ENCODE measurements at regions not wholly inside any gene's neighbourhood (a gene's known extent, or its start where the extent isn't known, plus 50 kb on each side); places are given as distances from the start of the nearest gene placed in this dataset.

DNA sequence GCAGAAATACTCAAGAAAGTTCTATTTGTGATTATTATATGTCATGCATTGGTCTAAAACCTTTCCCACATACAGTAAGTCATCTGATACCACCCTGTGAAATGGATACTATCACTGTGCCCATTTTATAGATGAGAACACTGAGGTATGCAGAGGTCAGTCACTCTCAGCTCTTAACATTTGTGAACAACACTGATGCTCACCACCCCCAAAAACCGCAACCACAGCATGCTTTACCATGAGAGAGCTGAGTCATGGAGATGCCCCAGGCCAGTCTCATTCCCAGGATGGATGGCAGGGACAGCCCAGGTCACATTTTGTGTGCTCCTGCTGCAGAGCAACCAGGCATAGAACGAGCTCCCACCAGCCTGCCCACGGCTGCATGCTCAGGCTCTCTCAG, 53.5 kb upstream of the IRX1 start:
- H3K36me3 ChIP-seq (ENCODE audit: control insufficient read depth in 1 of 2, insufficient read depth in 2 of 2, low read length in 2 of 2), result no peaks in the 10 kb centered on the region
- peaks cover 6 to 36% of the 10 kb centered on the region in 2 experiments; a peak in 2 of 4 replicates for H3K9me3 ChIP-seq (ENCODE audit: control insufficient read depth in 1 of 2, insufficient read depth in 1 of 2, low read depth in 1 of 2, low read length in 2 of 2)
- ChIA-PET CTCF (no interaction called here), RAD21 (ENCODE audit: low non-redundant PET in 1 of 2, low total read pairs in 2 of 2, uncharacterized antibody in 2 of 2, unreplicated experiment in 2 of 2) (no interaction called here), POLR2A (no interaction called here)
- intact Hi-C loops (cut with micrococcal nuclease), result no loop called here
- H3K27me3 ChIP-seq (ENCODE audit: insufficient read depth, low read length), result no peaks in the 10 kb centered on the region
- no peaks in the 10 kb centered on the region for H3K79me2 ChIP-seq (ENCODE audit: insufficient read depth, low read length)
- no peaks in the 10 kb centered on the region for H4K20me1 ChIP-seq (ENCODE audit: insufficient read depth)
- TF ChIP-seq, protein P1, sequence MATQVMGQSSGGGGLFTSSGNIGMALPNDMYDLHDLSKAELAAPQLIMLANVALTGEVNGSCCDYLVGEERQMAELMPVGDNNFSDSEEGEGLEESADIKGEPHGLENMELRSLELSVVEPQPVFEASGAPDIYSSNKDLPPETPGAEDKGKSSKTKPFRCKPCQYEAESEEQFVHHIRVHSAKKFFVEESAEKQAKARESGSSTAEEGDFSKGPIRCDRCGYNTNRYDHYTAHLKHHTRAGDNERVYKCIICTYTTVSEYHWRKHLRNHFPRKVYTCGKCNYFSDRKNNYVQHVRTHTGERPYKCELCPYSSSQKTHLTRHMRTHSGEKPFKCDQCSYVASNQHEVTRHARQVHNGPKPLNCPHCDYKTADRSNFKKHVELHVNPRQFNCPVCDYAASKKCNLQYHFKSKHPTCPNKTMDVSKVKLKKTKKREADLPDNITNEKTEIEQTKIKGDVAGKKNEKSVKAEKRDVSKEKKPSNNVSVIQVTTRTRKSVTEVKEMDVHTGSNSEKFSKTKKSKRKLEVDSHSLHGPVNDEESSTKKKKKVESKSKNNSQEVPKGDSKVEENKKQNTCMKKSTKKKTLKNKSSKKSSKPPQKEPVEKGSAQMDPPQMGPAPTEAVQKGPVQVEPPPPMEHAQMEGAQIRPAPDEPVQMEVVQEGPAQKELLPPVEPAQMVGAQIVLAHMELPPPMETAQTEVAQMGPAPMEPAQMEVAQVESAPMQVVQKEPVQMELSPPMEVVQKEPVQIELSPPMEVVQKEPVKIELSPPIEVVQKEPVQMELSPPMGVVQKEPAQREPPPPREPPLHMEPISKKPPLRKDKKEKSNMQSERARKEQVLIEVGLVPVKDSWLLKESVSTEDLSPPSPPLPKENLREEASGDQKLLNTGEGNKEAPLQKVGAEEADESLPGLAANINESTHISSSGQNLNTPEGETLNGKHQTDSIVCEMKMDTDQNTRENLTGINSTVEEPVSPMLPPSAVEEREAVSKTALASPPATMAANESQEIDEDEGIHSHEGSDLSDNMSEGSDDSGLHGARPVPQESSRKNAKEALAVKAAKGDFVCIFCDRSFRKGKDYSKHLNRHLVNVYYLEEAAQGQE (IDR thresholded peaks at IDR 0.05; ENCODE audit: low read depth), result no peak
- TF ChIP-seq FOSL1 (IDR thresholded peaks at IDR 0.05; ENCODE audit: low read depth), result no peak
- TF ChIP-seq TCF7L2 (IDR thresholded peaks at IDR 0.05; ENCODE audit: borderline replicate concordance, extremely low read depth, insufficient read depth, insufficient read length), result no peak
- TF ChIP-seq POLR2AphosphoS5 (IDR thresholded peaks at IDR 0.05; ENCODE audit: low read depth, low read length), result no peak
- no peak for TF ChIP-seq CEBPB (IDR thresholded peaks at IDR 0.05; ENCODE audit: low read depth)
- TF ChIP-seq JUND (IDR thresholded peaks at IDR 0.05), result no peak
- TF ChIP-seq ZNF274 (IDR thresholded peaks at IDR 0.05; ENCODE audit: low read depth, low read length), result no peak
- no peak for TF ChIP-seq ZFX (IDR thresholded peaks at IDR 0.05)
- no peak for TF ChIP-seq ELF1 (IDR thresholded peaks at IDR 0.05; ENCODE audit: borderline replicate concordance, low read depth)
- no peak for TF ChIP-seq SIN3A (IDR thresholded peaks at IDR 0.05; ENCODE audit: low read depth)
- TF ChIP-seq RAD21 (IDR thresholded peaks at IDR 0.05; ENCODE audit: low read depth), result no peak
- TF ChIP-seq, protein P2, sequence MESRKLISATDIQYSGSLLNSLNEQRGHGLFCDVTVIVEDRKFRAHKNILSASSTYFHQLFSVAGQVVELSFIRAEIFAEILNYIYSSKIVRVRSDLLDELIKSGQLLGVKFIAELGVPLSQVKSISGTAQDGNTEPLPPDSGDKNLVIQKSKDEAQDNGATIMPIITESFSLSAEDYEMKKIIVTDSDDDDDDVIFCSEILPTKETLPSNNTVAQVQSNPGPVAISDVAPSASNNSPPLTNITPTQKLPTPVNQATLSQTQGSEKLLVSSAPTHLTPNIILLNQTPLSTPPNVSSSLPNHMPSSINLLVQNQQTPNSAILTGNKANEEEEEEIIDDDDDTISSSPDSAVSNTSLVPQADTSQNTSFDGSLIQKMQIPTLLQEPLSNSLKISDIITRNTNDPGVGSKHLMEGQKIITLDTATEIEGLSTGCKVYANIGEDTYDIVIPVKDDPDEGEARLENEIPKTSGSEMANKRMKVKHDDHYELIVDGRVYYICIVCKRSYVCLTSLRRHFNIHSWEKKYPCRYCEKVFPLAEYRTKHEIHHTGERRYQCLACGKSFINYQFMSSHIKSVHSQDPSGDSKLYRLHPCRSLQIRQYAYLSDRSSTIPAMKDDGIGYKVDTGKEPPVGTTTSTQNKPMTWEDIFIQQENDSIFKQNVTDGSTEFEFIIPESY (IDR thresholded peaks at IDR 0.05; ENCODE audit: extremely low read depth, insufficient replicate concordance, low read length), result no peak
- TF ChIP-seq, protein P3, sequence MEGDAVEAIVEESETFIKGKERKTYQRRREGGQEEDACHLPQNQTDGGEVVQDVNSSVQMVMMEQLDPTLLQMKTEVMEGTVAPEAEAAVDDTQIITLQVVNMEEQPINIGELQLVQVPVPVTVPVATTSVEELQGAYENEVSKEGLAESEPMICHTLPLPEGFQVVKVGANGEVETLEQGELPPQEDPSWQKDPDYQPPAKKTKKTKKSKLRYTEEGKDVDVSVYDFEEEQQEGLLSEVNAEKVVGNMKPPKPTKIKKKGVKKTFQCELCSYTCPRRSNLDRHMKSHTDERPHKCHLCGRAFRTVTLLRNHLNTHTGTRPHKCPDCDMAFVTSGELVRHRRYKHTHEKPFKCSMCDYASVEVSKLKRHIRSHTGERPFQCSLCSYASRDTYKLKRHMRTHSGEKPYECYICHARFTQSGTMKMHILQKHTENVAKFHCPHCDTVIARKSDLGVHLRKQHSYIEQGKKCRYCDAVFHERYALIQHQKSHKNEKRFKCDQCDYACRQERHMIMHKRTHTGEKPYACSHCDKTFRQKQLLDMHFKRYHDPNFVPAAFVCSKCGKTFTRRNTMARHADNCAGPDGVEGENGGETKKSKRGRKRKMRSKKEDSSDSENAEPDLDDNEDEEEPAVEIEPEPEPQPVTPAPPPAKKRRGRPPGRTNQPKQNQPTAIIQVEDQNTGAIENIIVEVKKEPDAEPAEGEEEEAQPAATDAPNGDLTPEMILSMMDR (IDR thresholded peaks at IDR 0.05 in 2 of 3, conservative IDR thresholded peaks at IDR 0.05 in 1 of 3; ENCODE audit: borderline replicate concordance in 1 of 3, insufficient read depth in 1 of 3, low read depth in 2 of 3, low read length in 2 of 3), result no peak
- TF ChIP-seq EGR1 (IDR thresholded peaks at IDR 0.05; ENCODE audit: low read depth), result no peak
- TF ChIP-seq SP1 (IDR thresholded peaks at IDR 0.05; ENCODE audit: low read depth), result no peak
- no peaks in the 10 kb centered on the region for H3K4me1 ChIP-seq (ENCODE audit: control insufficient read depth in 1 of 2, insufficient read depth in 2 of 2, low read length in 2 of 2)
- no peaks in the 10 kb centered on the region for H3K9me2 ChIP-seq (ENCODE audit: insufficient read depth)
- DNase-seq (ENCODE audit: low read depth, low spot score) (no peak), ATAC-seq (no peak)
- H3K9ac ChIP-seq (ENCODE audit: low read length), result no peak overlapping the region
- no TSS peak for BruUV-seq (replicated peaks)
- no peak overlapping the region for H3K4me2 ChIP-seq (ENCODE audit: low read length)
- no peak overlapping the region for H3K4me3 ChIP-seq (replicated peaks in 1 of 2; ENCODE audit: low read depth in 1 of 2, low read length in 2 of 2)
- no peak overlapping the region for H2AFZ ChIP-seq (ENCODE audit: low read depth, low read length, poor library complexity, severe bottlenecking)
- no peak overlapping the region for H3K27ac ChIP-seq (ENCODE audit: low read depth, low read length)
